Activated naive CD4-positive, alpha-beta T cell treated with anti-CD3 and anti-CD28 coated beads, Interleukin-2, amount 50 U/mL, for 24 hours (primary cell): ENCODE measurements at regions not wholly inside any gene's neighbourhood (a gene's known extent, or its start where the extent isn't known, plus 50 kb on each side); places are given as distances from the start of the nearest gene placed in this dataset.
A peak's percentile ranks its signal among the peaks of the same experiment; 100 is the strongest.

Experiments
- H3K27ac Mint-ChIP-seq: one replicate; pipeline ENCODE4 v1.8.0; 2021; ENCODE audit warnings: mild to moderate bottlenecking, mixed read lengths
- H3K27me3 Mint-ChIP-seq: one replicate; pipeline ENCODE4 v1.8.0; 2021; ENCODE audit warnings: mixed read lengths
- H3K36me3 Mint-ChIP-seq: one replicate; pipeline ENCODE4 v1.8.0; 2021; ENCODE audit warnings: mixed read lengths
- H3K4me1 Mint-ChIP-seq: one replicate; pipeline ENCODE4 v1.8.0; 2021; ENCODE audit warnings: mixed read lengths
- H3K4me3 Mint-ChIP-seq: one replicate; pipeline ENCODE4 v1.8.0; 2021; ENCODE audit warnings: mild to moderate bottlenecking, mixed read lengths
- H3K9me3 Mint-ChIP-seq: one replicate; pipeline ENCODE4 v1.8.0; 2021; ENCODE audit warnings: mixed read lengths

GRCh38 chr6:44721954-44722578 is 334.6 kb downstream of the CDC5L start:
- Mint-ChIP-seq H3K4me3 (no peak overlapping the region), H3K27ac (peak overlapping the region; percentile 6), H3K9me3 (no peaks in the 10 kb centered on the region)

GRCh38 chr6:44722736-44723135 is 335.2 kb downstream of the CDC5L start:
- no peak overlapping the region for H3K27ac Mint-ChIP-seq
- no peaks in the 10 kb centered on the region for H3K27me3 Mint-ChIP-seq
- no peaks in the 10 kb centered on the region for H3K9me3 Mint-ChIP-seq

More at GRCh38 chr6:44721954-44722578, 334.6 kb downstream of the CDC5L start:
- no peaks in the 10 kb centered on the region for H3K36me3 Mint-ChIP-seq
- H3K27me3 Mint-ChIP-seq = no peaks in the 10 kb centered on the region
- no peaks in the 10 kb centered on the region for H3K4me1 Mint-ChIP-seq

GRCh38 chr6:44723439-44724197 is 336.1 kb downstream of the CDC5L start:
- Mint-ChIP-seq H3K36me3 (no peaks in the 10 kb centered on the region), H3K27me3 (no peaks in the 10 kb centered on the region), H3K9me3 (no peaks in the 10 kb centered on the region), H3K4me1 (no peaks in the 10 kb centered on the region), H3K27ac (no peak overlapping the region), H3K4me3 (no peak overlapping the region)

More at GRCh38 chr6:44722736-44723135, 335.2 kb downstream of the CDC5L start:
- Mint-ChIP-seq H3K4me3 (no peak overlapping the region), H3K36me3 (no peaks in the 10 kb centered on the region), H3K4me1 (no peaks in the 10 kb centered on the region)

- H3K27me3 Mint-ChIP-seq = no peaks in the 10 kb centered on the region
- H3K4me3 Mint-ChIP-seq = no peak overlapping the region
- no peaks in the 10 kb centered on the region for H3K36me3 Mint-ChIP-seq
- H3K4me1 Mint-ChIP-seq = no peaks in the 10 kb centered on the region
- no peaks in the 10 kb centered on the region for H3K9me3 Mint-ChIP-seq
- H3K27ac Mint-ChIP-seq = no peak overlapping the region
Measured at GRCh38 chr6:44725070-44725469, 337.6 kb downstream of the CDC5L start.

- H3K4me3 Mint-ChIP-seq = no peak overlapping the region
- H3K9me3 Mint-ChIP-seq = no peaks in the 10 kb centered on the region
- H3K36me3 Mint-ChIP-seq = no peaks in the 10 kb centered on the region
- no peaks in the 10 kb centered on the region for H3K27me3 Mint-ChIP-seq
- H3K27ac Mint-ChIP-seq = no peak overlapping the region
- no peaks in the 10 kb centered on the region for H3K4me1 Mint-ChIP-seq
Measured at GRCh38 chr6:44727651-44728630, 340.4 kb downstream of the CDC5L start.

- H3K4me3 Mint-ChIP-seq = no peak overlapping the region
- no peaks in the 10 kb centered on the region for H3K9me3 Mint-ChIP-seq
- no peaks in the 10 kb centered on the region for H3K27me3 Mint-ChIP-seq
- H3K36me3 Mint-ChIP-seq = no peaks in the 10 kb centered on the region
- H3K4me1 Mint-ChIP-seq = peaks cover 6% of the 10 kb centered on the region
- no peak overlapping the region for H3K27ac Mint-ChIP-seq
Measured at GRCh38 chr6:44730771-44731391, 343.4 kb downstream of the CDC5L start.

- Mint-ChIP-seq H3K9me3 (no peaks in the 10 kb centered on the region), H3K4me1 (peaks cover 6% of the 10 kb centered on the region), H3K27me3 (no peaks in the 10 kb centered on the region), H3K27ac (no peak overlapping the region), H3K4me3 (no peak overlapping the region), H3K36me3 (no peaks in the 10 kb centered on the region)
Measured at GRCh38 chr6:44731485-44732095, 344.1 kb downstream of the CDC5L start.

GRCh38 chr6:44732243-44732642 is 344.7 kb downstream of the CDC5L start:
- H3K27ac Mint-ChIP-seq = no peak overlapping the region
- no peaks in the 10 kb centered on the region for H3K27me3 Mint-ChIP-seq
- H3K4me3 Mint-ChIP-seq = no peak overlapping the region
- no peaks in the 10 kb centered on the region for H3K36me3 Mint-ChIP-seq
- no peaks in the 10 kb centered on the region for H3K9me3 Mint-ChIP-seq
- peaks cover 6% of the 10 kb centered on the region for H3K4me1 Mint-ChIP-seq

GRCh38 chr6:44733126-44733525 is 345.6 kb downstream of the CDC5L start:
- Mint-ChIP-seq H3K9me3 (no peaks in the 10 kb centered on the region), H3K36me3 (no peaks in the 10 kb centered on the region), H3K4me3 (no peak overlapping the region), H3K27me3 (no peaks in the 10 kb centered on the region), H3K27ac (no peak overlapping the region), H3K4me1 (peaks cover 6% of the 10 kb centered on the region)

- Mint-ChIP-seq H3K4me3 (no peak overlapping the region), H3K4me1 (peaks cover 6% of the 10 kb centered on the region), H3K27me3 (no peaks in the 10 kb centered on the region)
Measured at GRCh38 chr6:44733868-44734267, 346.4 kb downstream of the CDC5L start.

GRCh38 chr6:44734886-44735629 is 347.6 kb downstream of the CDC5L start:
- Mint-ChIP-seq H3K36me3 (no peaks in the 10 kb centered on the region), H3K9me3 (no peaks in the 10 kb centered on the region), H3K27ac (no peak overlapping the region), H3K4me1 (peaks cover 6% of the 10 kb centered on the region), H3K4me3 (no peak overlapping the region), H3K27me3 (no peaks in the 10 kb centered on the region)

More at GRCh38 chr6:44733868-44734267, 346.4 kb downstream of the CDC5L start:
- no peaks in the 10 kb centered on the region for H3K36me3 Mint-ChIP-seq
- H3K9me3 Mint-ChIP-seq = no peaks in the 10 kb centered on the region
- no peak overlapping the region for H3K27ac Mint-ChIP-seq

GRCh38 chr6:44735630-44735963 is 348.1 kb downstream of the CDC5L start:
- Mint-ChIP-seq H3K9me3 (no peaks in the 10 kb centered on the region), H3K27me3 (no peaks in the 10 kb centered on the region), H3K27ac (no peak overlapping the region), H3K4me1 (peaks cover 6% of the 10 kb centered on the region), H3K36me3 (no peaks in the 10 kb centered on the region), H3K4me3 (no peak overlapping the region)

GRCh38 chr6:44737341-44737740 is 349.8 kb downstream of the CDC5L start:
- Mint-ChIP-seq H3K9me3 (no peaks in the 10 kb centered on the region), H3K27me3 (no peaks in the 10 kb centered on the region), H3K4me3 (no peak overlapping the region), H3K4me1 (peaks cover 6% of the 10 kb centered on the region), H3K27ac (no peak overlapping the region), H3K36me3 (no peaks in the 10 kb centered on the region)

- Mint-ChIP-seq H3K9me3 (no peaks in the 10 kb centered on the region), H3K36me3 (no peaks in the 10 kb centered on the region), H3K27ac (no peak overlapping the region), H3K4me1 (peaks cover 6% of the 10 kb centered on the region), H3K4me3 (no peak overlapping the region), H3K27me3 (no peaks in the 10 kb centered on the region)
Measured at GRCh38 chr6:44737829-44738528, 350.5 kb downstream of the CDC5L start.
